Mesenteric fat pad (tissue), 1 donor: ENCODE measurements at regions not wholly inside any gene's neighbourhood (a gene's known extent, or its start where the extent isn't known, plus 50 kb on each side); places are given as distances from the start of the nearest gene placed in this dataset.

Experiments used
- DNase-seq: peaks from one replicate; pipeline ENCODE4 v3.0.0-alpha.2; 2020; ENCODE audit warnings: low spot score
- donor health status: DM: yes; HTN: yes; CAD: no.

- no peak for DNase-seq
Measured at GRCh38 chr2:226223704-226224103, 575.9 kb downstream of the IRS1 start.

- no peak for DNase-seq
Measured at GRCh38 chr2:226220511-226220910, 579.1 kb downstream of the IRS1 start.

- DNase-seq, result no peak
Measured at GRCh38 chr2:226217191-226217590, 582.4 kb downstream of the IRS1 start.

GRCh38 chr2:226216575-226216974 is 583.0 kb downstream of the IRS1 start:
- DNase-seq, result no peak

GRCh38 chr2:226215902-226216503 is 583.6 kb downstream of the IRS1 start:
- DNase-seq, result no peak

- no peak for DNase-seq
Measured at GRCh38 chr2:226213717-226214116, 585.9 kb downstream of the IRS1 start.

GRCh38 chr2:226211439-226211838 is 588.2 kb downstream of the IRS1 start:
- no peak for DNase-seq

- no peak for DNase-seq
Measured at GRCh38 chr2:226208726-226209125, 590.9 kb downstream of the IRS1 start.

- no peak for DNase-seq
Measured at GRCh38 chr2:226207671-226208070, 591.9 kb downstream of the IRS1 start.

GRCh38 chr2:226199555-226199954 is 600.1 kb downstream of the IRS1 start:
- no peak for DNase-seq

GRCh38 chr2:226198956-226199355 is 600.7 kb downstream of the IRS1 start:
- DNase-seq, result no peak

GRCh38 chr2:226190479-226191252 is 609.0 kb downstream of the IRS1 start:
- no peak for DNase-seq

GRCh38 chr2:226189061-226189460 is 610.6 kb downstream of the IRS1 start:
- DNase-seq, result no peak

- DNase-seq, result no peak
Measured at GRCh38 chr2:226187616-226188015, 612.0 kb downstream of the IRS1 start.

- DNase-seq, result no peak
Measured at GRCh38 chr2:226187156-226187555, 612.5 kb downstream of the IRS1 start.

- DNase-seq, result no peak
Measured at GRCh38 chr2:226185616-226186211, 613.9 kb downstream of the IRS1 start.

- DNase-seq, result no peak
Measured at GRCh38 chr2:226184940-226185615, 614.5 kb downstream of the IRS1 start.

GRCh38 chr2:226184540-226184939 is 615.1 kb downstream of the IRS1 start:
- DNase-seq, result no peak

- DNase-seq, result no peak
Measured at GRCh38 chr2:226183550-226183949, 616.1 kb downstream of the IRS1 start.

GRCh38 chr2:226183033-226183432 is 616.6 kb downstream of the IRS1 start:
- DNase-seq, result no peak

- no peak for DNase-seq
Measured at GRCh38 chr2:226181909-226182308, 617.7 kb downstream of the IRS1 start.

GRCh38 chr2:226180281-226180884 is 619.2 kb downstream of the IRS1 start:
- DNase-seq, result no peak
